Dermis microvascular lymphatic vessel endothelial cell (primary cell): ENCODE measurements at regions not wholly inside any gene's neighbourhood (a gene's known extent, or its start where the extent isn't known, plus 50 kb on each side); places are given as distances from the start of the nearest gene placed in this dataset.

ENCODE experiments used
- DNase-seq, 2 donors: peaks; one replicate each; pipeline versions ENCODE4 v3.0.0 to v3.0.0-alpha.2; 2010; ENCODE audit warnings: low read depth in 2 of 2

GRCh38 chr15:61742591-61742990 is 317.7 kb downstream of the VPS13C start:
- DNase-seq: no peak

- no peak for DNase-seq
These were observed 323.5 kb downstream of the VPS13C start for GRCh38 chr15:61736790-61737189.

- no peak for DNase-seq
These were observed 329.1 kb downstream of the VPS13C start for GRCh38 chr15:61731099-61731498.

- DNase-seq: no peak
These were observed 330.6 kb downstream of the VPS13C start for GRCh38 chr15:61729646-61730045.

GRCh38 chr15:61726166-61726565 is 334.1 kb downstream of the VPS13C start:
- DNase-seq: no peak

GRCh38 chr15:61725251-61725650 is 335.0 kb downstream of the VPS13C start:
- no peak for DNase-seq

GRCh38 chr15:61724251-61724939 is 335.9 kb downstream of the VPS13C start:
- no peak for DNase-seq

- DNase-seq: no peak
These were observed 338.8 kb downstream of the VPS13C start for GRCh38 chr15:61721418-61721817.

GRCh38 chr15:61720197-61720704 is 340.0 kb downstream of the VPS13C start:
- no peak for DNase-seq

GRCh38 chr15:61715082-61715481 is 345.2 kb downstream of the VPS13C start:
- no peak for DNase-seq

- no peak for DNase-seq
These were observed 348.0 kb downstream of the VPS13C start for GRCh38 chr15:61712129-61712759.

GRCh38 chr15:61702224-61703020 is 357.8 kb downstream of the VPS13C start:
- no peak for DNase-seq

GRCh38 chr15:61701455-61701854 is 358.8 kb downstream of the VPS13C start:
- DNase-seq: no peak

- DNase-seq: no peak
These were observed 359.4 kb downstream of the VPS13C start for GRCh38 chr15:61700803-61701202.

GRCh38 chr15:61697796-61698195 is 362.5 kb downstream of the VPS13C start:
- DNase-seq: no peak

- no peak for DNase-seq
These were observed 371.2 kb downstream of the VPS13C start for GRCh38 chr15:61689067-61689466.

GRCh38 chr15:61687651-61688050 is 372.6 kb downstream of the VPS13C start:
- no peak for DNase-seq

- no peak for DNase-seq
These were observed 373.1 kb downstream of the VPS13C start for GRCh38 chr15:61687124-61687523.

GRCh38 chr15:61685971-61686370 is 374.3 kb downstream of the VPS13C start:
- no peak for DNase-seq

- DNase-seq: no peak
These were observed 374.7 kb downstream of the VPS13C start for GRCh38 chr15:61685534-61685933.

GRCh38 chr15:61684749-61685467 is 375.3 kb downstream of the VPS13C start:
- no peak for DNase-seq
